Kasumi-1 (cell line): ENCODE measurements at regions not wholly inside any gene's neighbourhood (a gene's known extent, or its start where the extent isn't known, plus 50 kb on each side); places are given as distances from the start of the nearest gene placed in this dataset.
"Not testable (repeated sequence)": the region's sequence is repeated elsewhere in the genome, so short reads cannot be mapped to it uniquely, and the experiment has no call there.

ENCODE experiments used
- DNase-seq, 2 experiments: peaks; one replicate each; lab custom pipeline; 2025; lab: John Stamatoyannopoulos, UW

- DNase-seq = no peak
These were observed 149.6 kb upstream of the TLE3 start for GRCh38 chr15:70247281-70247680.

GRCh38 chr15:70246623-70247220, 149.0 kb upstream of the TLE3 start:
- no peak for DNase-seq

GRCh38 chr15:70245932-70246622, 148.4 kb upstream of the TLE3 start:
- DNase-seq = no peak

GRCh38 chr15:70244978-70245542, 147.3 kb upstream of the TLE3 start:
- no peak for DNase-seq

- DNase-seq = no peak
These were observed 146.2 kb upstream of the TLE3 start for GRCh38 chr15:70243686-70244540.

- no peak for DNase-seq
These were observed 145.4 kb upstream of the TLE3 start for GRCh38 chr15:70242951-70243685.

- no peak for DNase-seq
These were observed 144.0 kb upstream of the TLE3 start for GRCh38 chr15:70241561-70242320.

- DNase-seq = no peak
These were observed 143.2 kb upstream of the TLE3 start for GRCh38 chr15:70240820-70241430.

GRCh38 chr15:70240082-70240481, 142.4 kb upstream of the TLE3 start:
- DNase-seq = no peak

- no peak for DNase-seq
These were observed 141.2 kb upstream of the TLE3 start for GRCh38 chr15:70238917-70239316.

- DNase-seq = no peak
These were observed 139.9 kb upstream of the TLE3 start for GRCh38 chr15:70237626-70238025.

GRCh38 chr15:70236341-70237086, 138.8 kb upstream of the TLE3 start:
- DNase-seq = no peak

- no peak for DNase-seq
These were observed 137.6 kb upstream of the TLE3 start for GRCh38 chr15:70235347-70235746.

- DNase-seq = peak; percentile 11 to 12
These were observed 136.7 kb upstream of the TLE3 start for GRCh38 chr15:70234256-70234905.

GRCh38 chr15:70231484-70231883, 133.8 kb upstream of the TLE3 start:
- no peak for DNase-seq

- not testable (repeated sequence) for DNase-seq
These were observed 130.2 kb upstream of the TLE3 start for GRCh38 chr15:70227918-70228317.

- DNase-seq = no peak
These were observed 129.4 kb upstream of the TLE3 start for GRCh38 chr15:70227147-70227546.

GRCh38 chr15:70226337-70226980, 128.7 kb upstream of the TLE3 start:
- no peak for DNase-seq

- no peak for DNase-seq
These were observed 127.7 kb upstream of the TLE3 start for GRCh38 chr15:70225416-70225815.
